ENCODE measurements at regions not wholly inside any gene's neighbourhood (a gene's known extent, or its start where the extent isn't known, plus 50 kb on each side); places are given as distances from the start of the nearest gene placed in this dataset.

DNA sequence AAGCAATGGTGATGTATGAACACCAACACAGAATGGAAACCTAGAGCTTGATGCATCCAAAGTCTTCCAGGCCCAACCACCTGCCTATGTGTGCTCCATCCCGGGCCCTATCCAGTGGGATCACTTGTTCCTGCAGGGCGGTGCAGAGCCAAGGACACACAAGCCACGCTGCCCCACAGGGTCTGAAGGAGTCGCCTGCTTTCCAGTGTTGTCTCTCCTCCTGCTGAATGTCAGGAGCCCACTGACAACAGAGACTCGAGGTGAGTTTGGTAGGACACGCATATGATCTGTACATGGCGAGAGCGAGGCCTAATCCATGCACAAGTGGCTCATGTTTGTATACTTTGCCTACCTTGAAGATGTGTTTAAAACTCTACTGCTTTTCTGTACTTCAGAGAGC, 70.9 kb upstream of the FHL2 start (continued):
- no peak for TF ChIP-seq ELF1 (IDR thresholded peaks at IDR 0.05)
- no peak for TF ChIP-seq MEF2A (IDR thresholded peaks at IDR 0.05; ENCODE audit: borderline replicate concordance, low read depth)
- TF ChIP-seq, protein P1, sequence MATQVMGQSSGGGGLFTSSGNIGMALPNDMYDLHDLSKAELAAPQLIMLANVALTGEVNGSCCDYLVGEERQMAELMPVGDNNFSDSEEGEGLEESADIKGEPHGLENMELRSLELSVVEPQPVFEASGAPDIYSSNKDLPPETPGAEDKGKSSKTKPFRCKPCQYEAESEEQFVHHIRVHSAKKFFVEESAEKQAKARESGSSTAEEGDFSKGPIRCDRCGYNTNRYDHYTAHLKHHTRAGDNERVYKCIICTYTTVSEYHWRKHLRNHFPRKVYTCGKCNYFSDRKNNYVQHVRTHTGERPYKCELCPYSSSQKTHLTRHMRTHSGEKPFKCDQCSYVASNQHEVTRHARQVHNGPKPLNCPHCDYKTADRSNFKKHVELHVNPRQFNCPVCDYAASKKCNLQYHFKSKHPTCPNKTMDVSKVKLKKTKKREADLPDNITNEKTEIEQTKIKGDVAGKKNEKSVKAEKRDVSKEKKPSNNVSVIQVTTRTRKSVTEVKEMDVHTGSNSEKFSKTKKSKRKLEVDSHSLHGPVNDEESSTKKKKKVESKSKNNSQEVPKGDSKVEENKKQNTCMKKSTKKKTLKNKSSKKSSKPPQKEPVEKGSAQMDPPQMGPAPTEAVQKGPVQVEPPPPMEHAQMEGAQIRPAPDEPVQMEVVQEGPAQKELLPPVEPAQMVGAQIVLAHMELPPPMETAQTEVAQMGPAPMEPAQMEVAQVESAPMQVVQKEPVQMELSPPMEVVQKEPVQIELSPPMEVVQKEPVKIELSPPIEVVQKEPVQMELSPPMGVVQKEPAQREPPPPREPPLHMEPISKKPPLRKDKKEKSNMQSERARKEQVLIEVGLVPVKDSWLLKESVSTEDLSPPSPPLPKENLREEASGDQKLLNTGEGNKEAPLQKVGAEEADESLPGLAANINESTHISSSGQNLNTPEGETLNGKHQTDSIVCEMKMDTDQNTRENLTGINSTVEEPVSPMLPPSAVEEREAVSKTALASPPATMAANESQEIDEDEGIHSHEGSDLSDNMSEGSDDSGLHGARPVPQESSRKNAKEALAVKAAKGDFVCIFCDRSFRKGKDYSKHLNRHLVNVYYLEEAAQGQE (IDR thresholded peaks at IDR 0.05; ENCODE audit: low read depth, low read length): no peak
- no peak for TF ChIP-seq NRF1 (IDR thresholded peaks at IDR 0.05; ENCODE audit: low read depth, low read length)
- no peak for TF ChIP-seq RAD21 (IDR thresholded peaks at IDR 0.05; ENCODE audit: low read length)
- no peak for TF ChIP-seq POLR2AphosphoS5 (IDR thresholded peaks at IDR 0.05; ENCODE audit: low read depth, low read length)

GRCh38 chr2:105468582-105469042, 69.8 kb upstream of the FHL2 start:
- Histone ChIP-seq H3K9ac (no peak overlapping the region), H3K9me2 (no peaks in the 10 kb centered on the region), H2AFZ (ENCODE audit: low read depth) (no peak overlapping the region), H3K4me3 (ENCODE audit: low read depth in 2 of 2, low read length in 1 of 2) (no peak overlapping the region), H3K36me3 (replicated peaks in 1 of 2; ENCODE audit: control insufficient read depth in 1 of 2, insufficient read depth in 2 of 2, low read length in 1 of 2) (no peaks in the 10 kb centered on the region), H3K27me3 (ENCODE audit: insufficient read depth) (peaks cover 12% of the 10 kb centered on the region; the same call in 1 of the 2 replicates), H3F3A (replicated peaks; ENCODE audit: insufficient read depth) (no peaks in the 10 kb centered on the region), H3K4me2 (no peak overlapping the region), H3K79me2 (ENCODE audit: insufficient read depth) (no peaks in the 10 kb centered on the region), H4K20me1 (ENCODE audit: insufficient read depth) (no peaks in the 10 kb centered on the region), H3K27ac (ENCODE audit: low read depth in 2 of 2, low read length in 1 of 2) (no peak overlapping the region), H3K9me3 (no peaks in the 10 kb centered on the region), H3K4me1 (ENCODE audit: control insufficient read depth in 1 of 2, insufficient read depth in 2 of 2, low read depth in 1 of 2, low read length in 1 of 2) (no peaks in the 10 kb centered on the region; a peak in 1 of 4 replicates)
- DNase-seq: no peak
- no peak for TF ChIP-seq EZH2phosphoT487 (IDR thresholded peaks at IDR 0.05; ENCODE audit: borderline replicate concordance, low read depth)
- TF ChIP-seq POLR2AphosphoS5 (IDR thresholded peaks at IDR 0.05; ENCODE audit: low read depth, low read length): no peak
- TF ChIP-seq NFIC (IDR thresholded peaks at IDR 0.05; ENCODE audit: borderline replicate concordance): no peak
- TF ChIP-seq, protein P2, sequence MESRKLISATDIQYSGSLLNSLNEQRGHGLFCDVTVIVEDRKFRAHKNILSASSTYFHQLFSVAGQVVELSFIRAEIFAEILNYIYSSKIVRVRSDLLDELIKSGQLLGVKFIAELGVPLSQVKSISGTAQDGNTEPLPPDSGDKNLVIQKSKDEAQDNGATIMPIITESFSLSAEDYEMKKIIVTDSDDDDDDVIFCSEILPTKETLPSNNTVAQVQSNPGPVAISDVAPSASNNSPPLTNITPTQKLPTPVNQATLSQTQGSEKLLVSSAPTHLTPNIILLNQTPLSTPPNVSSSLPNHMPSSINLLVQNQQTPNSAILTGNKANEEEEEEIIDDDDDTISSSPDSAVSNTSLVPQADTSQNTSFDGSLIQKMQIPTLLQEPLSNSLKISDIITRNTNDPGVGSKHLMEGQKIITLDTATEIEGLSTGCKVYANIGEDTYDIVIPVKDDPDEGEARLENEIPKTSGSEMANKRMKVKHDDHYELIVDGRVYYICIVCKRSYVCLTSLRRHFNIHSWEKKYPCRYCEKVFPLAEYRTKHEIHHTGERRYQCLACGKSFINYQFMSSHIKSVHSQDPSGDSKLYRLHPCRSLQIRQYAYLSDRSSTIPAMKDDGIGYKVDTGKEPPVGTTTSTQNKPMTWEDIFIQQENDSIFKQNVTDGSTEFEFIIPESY (IDR thresholded peaks at IDR 0.05; ENCODE audit: borderline replicate concordance, low read depth): no peak
- TF ChIP-seq, protein P3, sequence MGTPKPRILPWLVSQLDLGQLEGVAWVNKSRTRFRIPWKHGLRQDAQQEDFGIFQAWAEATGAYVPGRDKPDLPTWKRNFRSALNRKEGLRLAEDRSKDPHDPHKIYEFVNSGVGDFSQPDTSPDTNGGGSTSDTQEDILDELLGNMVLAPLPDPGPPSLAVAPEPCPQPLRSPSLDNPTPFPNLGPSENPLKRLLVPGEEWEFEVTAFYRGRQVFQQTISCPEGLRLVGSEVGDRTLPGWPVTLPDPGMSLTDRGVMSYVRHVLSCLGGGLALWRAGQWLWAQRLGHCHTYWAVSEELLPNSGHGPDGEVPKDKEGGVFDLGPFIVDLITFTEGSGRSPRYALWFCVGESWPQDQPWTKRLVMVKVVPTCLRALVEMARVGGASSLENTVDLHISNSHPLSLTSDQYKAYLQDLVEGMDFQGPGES (IDR thresholded peaks at IDR 0.05; ENCODE audit: low read depth, low read length): no peak
- no peak for TF ChIP-seq USF2 (IDR thresholded peaks at IDR 0.05; ENCODE audit: borderline replicate concordance, low read depth, low read length)
- TF ChIP-seq TCF12 (IDR thresholded peaks at IDR 0.05): no peak
- TF ChIP-seq RFX5 (IDR thresholded peaks at IDR 0.05; ENCODE audit: low read length): no peak
- no peak for TF ChIP-seq GATA2 (CRISPR knock-in tag; IDR thresholded peaks at IDR 0.05)
- no peak for TF ChIP-seq GABPA (IDR thresholded peaks at IDR 0.05; ENCODE audit: low read depth)
- no peak for TF ChIP-seq TEAD4 (IDR thresholded peaks at IDR 0.05; ENCODE audit: borderline replicate concordance, insufficient read depth)
- TF ChIP-seq TAF1 (IDR thresholded peaks at IDR 0.05; ENCODE audit: borderline replicate concordance, low read depth, low read length): no peak
- TF ChIP-seq, protein P4, sequence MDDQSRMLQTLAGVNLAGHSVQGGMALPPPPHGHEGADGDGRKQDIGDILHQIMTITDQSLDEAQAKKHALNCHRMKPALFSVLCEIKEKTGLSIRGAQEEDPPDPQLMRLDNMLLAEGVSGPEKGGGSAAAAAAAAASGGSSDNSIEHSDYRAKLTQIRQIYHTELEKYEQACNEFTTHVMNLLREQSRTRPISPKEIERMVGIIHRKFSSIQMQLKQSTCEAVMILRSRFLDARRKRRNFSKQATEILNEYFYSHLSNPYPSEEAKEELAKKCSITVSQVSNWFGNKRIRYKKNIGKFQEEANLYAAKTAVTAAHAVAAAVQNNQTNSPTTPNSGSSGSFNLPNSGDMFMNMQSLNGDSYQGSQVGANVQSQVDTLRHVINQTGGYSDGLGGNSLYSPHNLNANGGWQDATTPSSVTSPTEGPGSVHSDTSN (IDR thresholded peaks at IDR 0.05): no peak
- TF ChIP-seq RAD21 (IDR thresholded peaks at IDR 0.05; ENCODE audit: low read length): no peak
- TF ChIP-seq NRF1 (IDR thresholded peaks at IDR 0.05; ENCODE audit: low read depth, low read length): no peak
- TF ChIP-seq RXRA (IDR thresholded peaks at IDR 0.05; ENCODE audit: borderline replicate concordance, low read depth): no peak
- TF ChIP-seq YY1 (IDR thresholded peaks at IDR 0.05; ENCODE audit: low read depth): no peak
- TF ChIP-seq FOXJ3 (CRISPR knock-in tag; IDR thresholded peaks at IDR 0.05): no peak
- TF ChIP-seq MXI1 (IDR thresholded peaks at IDR 0.05; ENCODE audit: low read depth, low read length): no peak
- no peak for TF ChIP-seq EP300 (IDR thresholded peaks at IDR 0.05; ENCODE audit: borderline replicate concordance in 1 of 2, low read depth in 1 of 2, low read length in 1 of 2)
- ChIA-PET CTCF (no interaction called here), POLR2A (no interaction called here)
- 76% methylated on average over 8 of the region's 8 CpGs for WGBS (ENCODE audit: low lambda C conversion rate)

All from SK-N-SH (cell line).